ENCODE measurements at regions not wholly inside any gene's neighbourhood (a gene's known extent, or its start where the extent isn't known, plus 50 kb on each side); places are given as distances from the start of the nearest gene placed in this dataset.

DNA sequence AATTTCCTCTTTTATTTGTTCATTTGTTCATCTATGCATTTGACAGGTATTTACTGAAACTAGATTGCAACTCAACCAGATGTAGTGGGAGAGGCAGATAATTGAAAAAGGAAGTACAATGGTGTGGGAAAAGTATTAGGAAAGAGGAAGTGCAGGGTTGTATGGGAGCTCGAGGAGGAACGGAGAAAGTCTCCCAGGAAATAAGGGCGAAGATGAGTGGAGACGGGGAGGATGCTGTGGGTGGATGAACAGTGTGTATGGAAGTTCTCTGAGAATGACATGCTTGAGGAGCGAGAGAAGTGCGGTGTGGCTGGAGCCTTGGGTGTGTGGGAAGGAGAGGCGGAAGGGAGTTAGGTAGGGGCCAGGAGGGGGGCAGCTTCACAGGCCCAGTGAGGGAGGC lies 87.5 kb upstream of the DHX15 start:
- TF ChIP-seq, protein P1, sequence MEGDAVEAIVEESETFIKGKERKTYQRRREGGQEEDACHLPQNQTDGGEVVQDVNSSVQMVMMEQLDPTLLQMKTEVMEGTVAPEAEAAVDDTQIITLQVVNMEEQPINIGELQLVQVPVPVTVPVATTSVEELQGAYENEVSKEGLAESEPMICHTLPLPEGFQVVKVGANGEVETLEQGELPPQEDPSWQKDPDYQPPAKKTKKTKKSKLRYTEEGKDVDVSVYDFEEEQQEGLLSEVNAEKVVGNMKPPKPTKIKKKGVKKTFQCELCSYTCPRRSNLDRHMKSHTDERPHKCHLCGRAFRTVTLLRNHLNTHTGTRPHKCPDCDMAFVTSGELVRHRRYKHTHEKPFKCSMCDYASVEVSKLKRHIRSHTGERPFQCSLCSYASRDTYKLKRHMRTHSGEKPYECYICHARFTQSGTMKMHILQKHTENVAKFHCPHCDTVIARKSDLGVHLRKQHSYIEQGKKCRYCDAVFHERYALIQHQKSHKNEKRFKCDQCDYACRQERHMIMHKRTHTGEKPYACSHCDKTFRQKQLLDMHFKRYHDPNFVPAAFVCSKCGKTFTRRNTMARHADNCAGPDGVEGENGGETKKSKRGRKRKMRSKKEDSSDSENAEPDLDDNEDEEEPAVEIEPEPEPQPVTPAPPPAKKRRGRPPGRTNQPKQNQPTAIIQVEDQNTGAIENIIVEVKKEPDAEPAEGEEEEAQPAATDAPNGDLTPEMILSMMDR (IDR thresholded peaks at IDR 0.05): no peak
- no peak for TF ChIP-seq POLR2A (IDR thresholded peaks at IDR 0.05)
